CD4-positive, alpha-beta memory T cell (primary cell): ENCODE measurements at regions not wholly inside any gene's neighbourhood (a gene's known extent, or its start where the extent isn't known, plus 50 kb on each side); places are given as distances from the start of the nearest gene placed in this dataset.

Experiments used
- CTCF ChIA-PET: fragments of 350-600 bp; sonication (Branson Sonifier 250); formaldehyde crosslinking; loops from one replicate; lab custom pipeline; 2021; ENCODE audit warnings: inconsistent platforms; ENCODE audit not compliant: partially characterized antibody; lab: Charles Lee
- POLR2A ChIA-PET: fragments of 350-600 bp; sonication (Branson Sonifier 250); formaldehyde crosslinking; loops from one replicate; lab custom pipeline; 2021; ENCODE audit not compliant: partially characterized antibody; lab: Charles Lee
- DNase-seq, 5 donors: peaks; one replicate each; pipeline versions ENCODE4 v3.0.0 to v3.0.0-alpha.2; 2020 to 2022; ENCODE audit warnings: mixed read lengths in 1 of 5
- H3K27ac ChIP-seq: one replicate; pipeline ENCODE4 v1.7.0; 2013; ENCODE audit warnings: low read depth, low read length
- H3K27me3 ChIP-seq: 2 replicates; pipeline ENCODE4 v1.7.0; 2013; ENCODE audit warnings: mild to moderate bottlenecking, low read length, moderate library complexity; ENCODE audit not compliant: insufficient read depth
- H3K36me3 ChIP-seq: 2 replicates; pipeline ENCODE4 v1.7.0; 2013; ENCODE audit warnings: mild to moderate bottlenecking, low read length, moderate library complexity; ENCODE audit not compliant: insufficient read depth
- H3K4me1 ChIP-seq: 2 replicates; pipeline ENCODE4 v1.7.0; 2013; ENCODE audit warnings: mild to moderate bottlenecking, low read length, moderate library complexity; ENCODE audit not compliant: insufficient read depth
- H3K4me3 ChIP-seq, 2 donors: one replicate each; pipeline ENCODE4 v1.7.0; 2013; ENCODE audit warnings: low read length in 2 of 2, mild to moderate bottlenecking in 1 of 2
- H3K9me3 ChIP-seq, 2 donors: one replicate each; pipeline ENCODE4 v1.7.0; 2013; ENCODE audit warnings: low read length in 2 of 2, control low read depth in 1 of 2; ENCODE audit not compliant: control insufficient read depth in 1 of 2
- H3K27ac Mint-ChIP-seq, 7 donors: one replicate each; pipeline ENCODE4 v1.8.0; 2020 to 2021; ENCODE audit warnings: mixed read lengths in 7 of 7, mild to moderate bottlenecking in 6 of 7, inconsistent platforms in 3 of 7, moderate library complexity in 3 of 7
- H3K27me3 Mint-ChIP-seq, 2 donors: one replicate each; pipeline ENCODE4 v1.8.0; 2020 to 2021; ENCODE audit warnings: mixed read lengths in 2 of 2
- H3K36me3 Mint-ChIP-seq, 2 donors: one replicate each; pipeline ENCODE4 v1.8.0; 2020 to 2021; ENCODE audit warnings: mixed read lengths in 2 of 2, inconsistent platforms in 1 of 2, mild to moderate bottlenecking in 1 of 2
- H3K4me1 Mint-ChIP-seq, 4 donors: one replicate each; pipeline ENCODE4 v1.8.0; 2020 to 2021; ENCODE audit warnings: mixed read lengths in 4 of 4, mild to moderate bottlenecking in 1 of 4
- H3K4me3 Mint-ChIP-seq, 8 donors: one replicate each; pipeline ENCODE4 v1.8.0; 2020 to 2021; ENCODE audit warnings: mixed read lengths in 8 of 8, mild to moderate bottlenecking in 7 of 8, moderate library complexity in 6 of 8, inconsistent platforms in 3 of 8
- H3K9me3 Mint-ChIP-seq, 8 donors: one replicate each; pipeline ENCODE4 v1.8.0; 2020 to 2021; ENCODE audit warnings: mixed read lengths in 8 of 8, mild to moderate bottlenecking in 5 of 8, inconsistent platforms in 3 of 8, moderate library complexity in 1 of 8
- intact Hi-C: fragments of 100-400 bp; cut with micrococcal nuclease; formaldehyde crosslinking; loops from one replicate; pipeline ENCODE4 v1.15.1; 2023

DNA sequence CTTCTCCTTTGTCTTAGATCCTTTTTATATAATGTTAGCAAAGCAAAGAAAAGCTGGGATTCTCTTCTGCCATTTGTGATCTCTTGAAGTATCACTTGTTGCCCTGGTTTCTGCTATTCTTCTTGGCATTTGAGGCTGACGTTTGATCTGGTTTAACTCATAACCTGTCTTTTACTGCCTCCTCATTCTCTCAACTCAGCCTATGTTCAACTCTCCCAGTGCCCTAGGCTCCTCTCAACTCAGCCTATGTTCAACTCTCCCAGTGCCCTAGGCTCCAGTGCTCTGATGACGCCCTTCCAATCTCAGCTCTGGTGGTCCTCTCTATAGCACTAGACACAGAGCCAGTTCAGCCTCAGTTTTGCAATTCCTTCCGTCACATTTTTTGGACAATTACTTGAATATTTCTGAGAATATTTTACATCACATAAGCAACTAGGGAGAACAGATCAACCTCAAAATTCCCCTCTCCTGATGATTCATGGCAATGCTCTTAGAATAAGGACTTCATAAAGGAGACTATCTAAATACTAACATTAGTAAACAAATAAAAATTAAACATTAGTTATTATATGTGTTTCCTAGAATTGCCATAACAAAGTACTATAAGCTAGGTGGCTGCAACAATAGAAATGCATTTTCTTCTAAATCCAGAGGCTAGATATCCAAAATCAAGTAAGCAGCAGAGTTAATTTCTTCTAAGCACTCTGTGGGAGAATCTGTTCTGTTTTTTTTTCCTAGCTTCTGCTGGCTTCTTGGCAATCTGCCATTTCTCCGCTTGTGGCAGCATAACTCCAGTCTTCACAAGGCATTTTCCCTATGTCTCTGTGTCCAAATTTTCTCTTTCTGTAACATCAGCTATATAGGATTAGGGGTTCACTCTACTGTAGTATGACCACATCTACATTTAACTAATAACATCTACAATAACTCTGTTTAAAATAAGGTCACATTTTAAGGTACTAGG lies 662.1 kb upstream of the FTMT start:
- Histone ChIP-seq H3K9me3 (no peaks in the 10 kb centered on the region), H3K27ac (no peak overlapping the region), H3K4me1 (no peaks in the 10 kb centered on the region), H3K27me3 (no peaks in the 10 kb centered on the region), H3K36me3 (no peaks in the 10 kb centered on the region), H3K4me3 (no peak overlapping the region)
- no peak overlapping the region for H3K4me3 Mint-ChIP-seq
- CTCF ChIA-PET, result no interaction called here
- no peak for DNase-seq
- peaks cover 0 to 6% (median 4%) of the 10 kb centered on the region in 8 donors for H3K9me3 Mint-ChIP-seq
- H3K4me1 Mint-ChIP-seq, result no peaks in the 10 kb centered on the region
- H3K36me3 Mint-ChIP-seq, result no peaks in the 10 kb centered on the region
- no peaks in the 10 kb centered on the region for H3K27me3 Mint-ChIP-seq
- POLR2A ChIA-PET, result no interaction called here
- intact Hi-C loops, result no loop called here
- peak overlapping the region in 1 of 7 donors; percentile 42 for H3K27ac Mint-ChIP-seq

DNA sequence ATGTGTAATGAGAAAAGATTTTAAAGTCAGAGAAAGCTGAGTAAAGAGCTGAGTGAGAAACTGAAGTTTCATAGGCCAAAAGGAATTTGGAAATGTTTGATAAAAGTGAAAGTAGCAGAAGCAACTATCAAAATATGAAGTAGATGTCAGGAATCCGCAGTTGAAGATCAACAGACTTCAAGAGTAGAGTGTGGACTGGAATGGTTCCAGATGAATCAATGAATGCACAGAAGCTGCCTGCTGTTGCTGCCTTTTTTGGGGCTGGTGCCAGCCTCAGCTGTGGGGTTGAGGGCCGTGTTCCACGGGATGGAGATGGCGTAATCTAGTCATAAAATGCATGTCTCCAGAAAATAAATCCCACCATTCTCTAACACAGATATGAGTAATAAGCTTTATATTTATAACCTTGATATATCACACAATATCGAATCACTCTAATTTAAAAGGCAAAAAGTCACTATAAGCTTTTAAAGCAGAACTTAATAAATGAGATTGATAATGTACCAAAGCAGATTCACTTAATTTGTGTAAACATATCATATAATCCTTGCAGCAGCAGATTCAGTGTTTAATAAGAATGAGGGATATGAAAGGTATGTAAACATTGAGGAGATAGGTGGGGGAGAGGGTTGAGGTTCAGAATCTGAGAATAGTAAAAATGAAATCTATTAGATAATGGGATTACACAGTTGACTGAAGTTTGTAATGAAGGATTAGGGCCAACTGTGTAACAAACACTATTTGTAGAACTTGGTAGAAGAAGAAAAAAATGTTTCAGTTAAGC lies 652.3 kb upstream of the FTMT start:
- no peaks in the 10 kb centered on the region for H3K36me3 Mint-ChIP-seq
- H3K4me1 ChIP-seq, result no peaks in the 10 kb centered on the region
- ChIA-PET CTCF (no interaction called here), POLR2A (no interaction called here)
- no peaks in the 10 kb centered on the region for H3K27me3 ChIP-seq
- peaks cover 0 to 13% (median 4%) of the 10 kb centered on the region in 8 donors for H3K9me3 Mint-ChIP-seq
- H3K9me3 ChIP-seq, result no peaks in the 10 kb centered on the region
- no peak overlapping the region for H3K4me3 ChIP-seq
- no peaks in the 10 kb centered on the region for H3K36me3 ChIP-seq
- DNase-seq, result no peak
- intact Hi-C loops, result no loop called here
- H3K27ac ChIP-seq, result no peak overlapping the region
- no peak overlapping the region for H3K27ac Mint-ChIP-seq
- H3K4me3 Mint-ChIP-seq, result peak overlapping the region in 1 of 8 donors; percentile 18
- no peaks in the 10 kb centered on the region for H3K27me3 Mint-ChIP-seq
- no peaks in the 10 kb centered on the region for H3K4me1 Mint-ChIP-seq

DNA sequence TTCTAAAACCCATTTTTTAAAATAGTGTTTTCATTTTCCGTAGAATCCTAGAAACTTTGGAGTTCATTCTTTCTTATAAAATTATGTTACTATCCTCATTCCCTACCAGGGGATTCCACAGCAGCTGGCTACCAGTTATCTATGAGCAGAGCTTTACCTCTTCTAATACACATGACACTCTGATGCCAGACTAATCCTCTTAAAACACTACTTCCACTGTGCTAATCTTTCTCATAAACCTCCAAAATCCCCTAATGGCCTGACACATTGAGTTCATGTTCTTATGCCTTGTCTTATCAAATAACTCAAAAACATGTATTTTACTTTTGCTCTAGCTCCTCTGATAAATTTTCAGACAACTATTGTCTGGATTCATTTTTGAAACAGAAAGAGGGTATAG lies 633.6 kb upstream of the FTMT start:
- Mint-ChIP-seq H3K27ac (no peak overlapping the region), H3K9me3 (peaks cover 0 to 29% (median 18%) of the 10 kb centered on the region in 8 donors), H3K36me3 (no peaks in the 10 kb centered on the region), H3K27me3 (no peaks in the 10 kb centered on the region), H3K4me1 (no peaks in the 10 kb centered on the region), H3K4me3 (no peak overlapping the region)
- CTCF ChIA-PET, result no interaction called here
- H3K27me3 ChIP-seq, result no peaks in the 10 kb centered on the region
- no peaks in the 10 kb centered on the region for H3K4me1 ChIP-seq
- intact Hi-C loops, result no loop called here
- no peaks in the 10 kb centered on the region for H3K9me3 ChIP-seq
- H3K4me3 ChIP-seq, result no peak overlapping the region
- POLR2A ChIA-PET, result no interaction called here
- no peaks in the 10 kb centered on the region for H3K36me3 ChIP-seq
- no peak for DNase-seq
- no peak overlapping the region for H3K27ac ChIP-seq

DNA sequence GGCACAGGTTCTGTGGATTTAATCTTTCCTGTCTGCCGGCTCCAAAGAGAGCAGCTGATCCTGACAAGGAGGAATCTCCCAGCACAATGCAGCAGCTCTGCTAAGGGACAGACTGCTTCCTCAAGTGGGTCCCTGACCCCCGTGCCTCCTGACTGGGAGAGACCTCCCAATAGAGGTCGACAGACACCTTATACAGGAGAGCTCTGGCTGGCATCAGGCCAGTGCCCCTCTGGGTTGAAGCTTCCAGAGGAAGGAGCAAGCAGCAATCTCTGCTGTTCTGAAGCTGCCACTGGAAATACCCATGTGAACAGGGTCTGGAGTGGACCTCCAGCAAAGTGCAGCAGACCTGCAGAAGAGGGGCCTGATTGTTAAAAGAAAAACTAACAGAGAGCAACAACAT lies 630.2 kb upstream of the FTMT start:
- Mint-ChIP-seq H3K4me3 (no peak overlapping the region), H3K9me3 (peaks cover 0 to 36% (median 13%) of the 10 kb centered on the region in 8 donors), H3K4me1 (no peaks in the 10 kb centered on the region), H3K27me3 (no peaks in the 10 kb centered on the region), H3K27ac (no peak overlapping the region), H3K36me3 (peaks cover 0 to 1% of the 10 kb centered on the region in 2 donors)
- no peak for DNase-seq
- Histone ChIP-seq H3K27ac (no peak overlapping the region), H3K4me3 (no peak overlapping the region), H3K36me3 (no peaks in the 10 kb centered on the region), H3K27me3 (no peaks in the 10 kb centered on the region), H3K9me3 (no peaks in the 10 kb centered on the region), H3K4me1 (no peaks in the 10 kb centered on the region)
- CTCF ChIA-PET, result no interaction called here
- intact Hi-C loops, result no loop called here
- POLR2A ChIA-PET, result no interaction called here

DNA sequence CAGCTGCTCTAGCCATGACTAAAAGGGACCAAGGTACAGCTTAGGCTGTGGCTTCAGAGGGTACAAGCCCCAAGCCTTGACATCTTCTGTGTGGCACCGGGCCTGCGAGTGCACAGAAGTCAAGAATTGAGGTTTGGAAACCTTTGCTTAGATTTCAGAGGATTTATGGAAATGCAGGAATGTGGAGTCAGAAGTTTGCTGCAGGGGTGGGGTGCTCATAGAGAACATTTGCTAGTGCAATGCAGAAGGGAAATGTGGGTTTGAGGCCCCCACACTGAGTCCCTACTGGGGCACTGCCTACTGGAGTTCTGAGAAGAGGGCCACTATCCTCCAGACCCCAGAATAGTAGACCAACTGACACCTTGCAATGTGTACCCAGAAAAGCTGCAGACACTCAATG lies 624.9 kb upstream of the FTMT start:
- intact Hi-C loops, result no loop called here
- no peaks in the 10 kb centered on the region for H3K27me3 Mint-ChIP-seq
- H3K4me3 Mint-ChIP-seq, result no peak overlapping the region
- ChIA-PET CTCF (no interaction called here), POLR2A (no interaction called here)
- Histone ChIP-seq H3K9me3 (no peaks in the 10 kb centered on the region), H3K4me3 (no peak overlapping the region), H3K4me1 (no peaks in the 10 kb centered on the region), H3K36me3 (no peaks in the 10 kb centered on the region), H3K27ac (no peak overlapping the region), H3K27me3 (no peaks in the 10 kb centered on the region)
- peak in 1 of 5 donors; percentile 7 for DNase-seq
- no peak overlapping the region for H3K27ac Mint-ChIP-seq
- peaks cover 0 to 48% (median 16%) of the 10 kb centered on the region in 8 donors for H3K9me3 Mint-ChIP-seq
- no peaks in the 10 kb centered on the region for H3K4me1 Mint-ChIP-seq
- H3K36me3 Mint-ChIP-seq, result peaks cover 0 to 1% of the 10 kb centered on the region in 2 donors

DNA sequence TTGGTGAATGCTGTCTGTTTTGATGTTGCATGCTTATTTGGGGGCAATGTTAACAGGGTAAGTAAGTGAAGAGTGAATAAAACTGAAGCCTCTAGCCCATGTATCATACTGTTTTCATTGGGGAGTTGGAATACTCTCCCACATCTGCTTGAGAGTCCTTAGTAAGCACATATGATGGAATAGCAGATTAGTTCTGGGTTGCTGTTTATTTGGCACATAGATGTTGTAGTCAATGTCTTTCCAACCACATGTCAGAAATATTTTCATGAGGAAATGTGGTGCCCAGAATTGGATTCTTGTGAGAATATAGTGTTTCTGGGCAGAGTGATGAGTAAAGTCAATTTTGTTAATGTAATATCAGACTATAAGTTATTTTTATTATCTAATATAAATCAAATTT lies 611.7 kb upstream of the FTMT start:
- CTCF ChIA-PET, result no interaction called here
- DNase-seq, result no peak

DNA sequence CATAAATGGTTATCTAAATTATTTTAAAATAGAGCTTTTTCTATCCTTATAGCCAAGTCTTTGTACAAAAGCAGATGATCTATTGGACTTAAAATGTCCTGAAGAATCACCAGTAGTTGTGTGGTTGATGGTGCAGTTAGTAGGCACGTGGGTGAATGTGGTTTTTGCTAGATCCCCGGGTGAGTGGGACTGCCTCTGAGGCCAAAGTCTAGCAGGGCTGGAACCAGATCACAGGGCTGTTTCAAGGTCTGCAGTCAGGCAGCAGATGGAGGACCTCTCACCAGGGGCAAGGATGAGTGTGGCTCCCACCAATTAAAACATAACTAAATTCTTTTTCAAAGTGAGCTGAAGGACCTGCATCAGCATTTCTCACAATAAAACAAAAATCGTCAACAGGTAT lies 604.7 kb upstream of the FTMT start:
- intact Hi-C loops, result no loop called here
- Mint-ChIP-seq H3K9me3 (peaks cover 0 to 14% (median 4%) of the 10 kb centered on the region in 8 donors), H3K4me1 (no peaks in the 10 kb centered on the region), H3K4me3 (no peak overlapping the region), H3K27ac (no peak overlapping the region), H3K27me3 (no peaks in the 10 kb centered on the region), H3K36me3 (no peaks in the 10 kb centered on the region)
- POLR2A ChIA-PET, result no interaction called here
- Histone ChIP-seq H3K27me3 (no peaks in the 10 kb centered on the region), H3K27ac (no peak overlapping the region), H3K4me3 (no peak overlapping the region), H3K9me3 (no peaks in the 10 kb centered on the region), H3K36me3 (no peaks in the 10 kb centered on the region), H3K4me1 (no peaks in the 10 kb centered on the region)
- peak in 1 of 5 donors; percentile 5 for DNase-seq
- CTCF ChIA-PET, result no interaction called here

More for the DNA sequence above, 611.7 kb upstream of the FTMT start:
- H3K36me3 Mint-ChIP-seq, result no peaks in the 10 kb centered on the region
- intact Hi-C loops, result no loop called here
- no peak overlapping the region for H3K27ac ChIP-seq
- H3K9me3 Mint-ChIP-seq, result peaks cover 3 to 12% (median 4%) of the 10 kb centered on the region in 8 donors
- H3K4me3 Mint-ChIP-seq, result no peak overlapping the region
- no peak overlapping the region for H3K27ac Mint-ChIP-seq
- no peaks in the 10 kb centered on the region for H3K36me3 ChIP-seq
- no peaks in the 10 kb centered on the region for H3K4me1 Mint-ChIP-seq
- H3K27me3 Mint-ChIP-seq, result no peaks in the 10 kb centered on the region
- H3K4me3 ChIP-seq, result no peak overlapping the region
- no peaks in the 10 kb centered on the region for H3K9me3 ChIP-seq
- POLR2A ChIA-PET, result no interaction called here
- H3K27me3 ChIP-seq, result no peaks in the 10 kb centered on the region
- H3K4me1 ChIP-seq, result no peaks in the 10 kb centered on the region
